ENCODE measurements at regions not wholly inside any gene's neighbourhood (a gene's known extent, or its start where the extent isn't known, plus 50 kb on each side); places are given as distances from the start of the nearest gene placed in this dataset.
A peak's percentile ranks its signal among the peaks of the same experiment; 100 is the strongest.

DNA sequence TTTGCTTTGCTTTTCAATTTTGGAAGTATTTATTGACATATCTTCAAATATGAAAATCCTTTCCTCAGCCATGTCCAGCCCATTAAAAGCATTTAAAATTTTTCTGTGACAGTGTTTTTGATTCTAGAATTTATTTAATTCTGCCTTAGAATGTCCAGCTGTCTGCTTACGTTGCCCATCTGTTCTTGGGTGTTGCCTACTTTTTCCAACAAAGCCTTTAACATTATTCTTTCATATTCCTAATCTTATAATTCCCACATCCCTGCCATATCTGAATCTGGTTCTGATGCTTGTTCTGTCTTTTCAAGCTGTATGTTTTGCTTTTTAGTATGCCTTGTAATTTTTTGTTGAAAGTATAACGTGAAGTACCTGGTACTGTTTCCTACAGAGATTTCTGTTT lies 204.7 kb upstream of the VSTM2A start:
- Mint-ChIP-seq H3K36me3 (ENCODE audit: low read depth) (no peaks in the 10 kb centered on the region), H3K9me3 (no peaks in the 10 kb centered on the region), H3K27ac (no peak overlapping the region), H3K4me3 (no peak overlapping the region), H3K4me1 (peaks cover 10% of the 10 kb centered on the region), H3K27me3 (ENCODE audit: low read depth) (no peaks in the 10 kb centered on the region)
- TF ChIP-seq, protein P1, sequence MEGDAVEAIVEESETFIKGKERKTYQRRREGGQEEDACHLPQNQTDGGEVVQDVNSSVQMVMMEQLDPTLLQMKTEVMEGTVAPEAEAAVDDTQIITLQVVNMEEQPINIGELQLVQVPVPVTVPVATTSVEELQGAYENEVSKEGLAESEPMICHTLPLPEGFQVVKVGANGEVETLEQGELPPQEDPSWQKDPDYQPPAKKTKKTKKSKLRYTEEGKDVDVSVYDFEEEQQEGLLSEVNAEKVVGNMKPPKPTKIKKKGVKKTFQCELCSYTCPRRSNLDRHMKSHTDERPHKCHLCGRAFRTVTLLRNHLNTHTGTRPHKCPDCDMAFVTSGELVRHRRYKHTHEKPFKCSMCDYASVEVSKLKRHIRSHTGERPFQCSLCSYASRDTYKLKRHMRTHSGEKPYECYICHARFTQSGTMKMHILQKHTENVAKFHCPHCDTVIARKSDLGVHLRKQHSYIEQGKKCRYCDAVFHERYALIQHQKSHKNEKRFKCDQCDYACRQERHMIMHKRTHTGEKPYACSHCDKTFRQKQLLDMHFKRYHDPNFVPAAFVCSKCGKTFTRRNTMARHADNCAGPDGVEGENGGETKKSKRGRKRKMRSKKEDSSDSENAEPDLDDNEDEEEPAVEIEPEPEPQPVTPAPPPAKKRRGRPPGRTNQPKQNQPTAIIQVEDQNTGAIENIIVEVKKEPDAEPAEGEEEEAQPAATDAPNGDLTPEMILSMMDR (IDR thresholded peaks at IDR 0.05; ENCODE audit: unreplicated experiment in 3 of 3) = no peak

DNA sequence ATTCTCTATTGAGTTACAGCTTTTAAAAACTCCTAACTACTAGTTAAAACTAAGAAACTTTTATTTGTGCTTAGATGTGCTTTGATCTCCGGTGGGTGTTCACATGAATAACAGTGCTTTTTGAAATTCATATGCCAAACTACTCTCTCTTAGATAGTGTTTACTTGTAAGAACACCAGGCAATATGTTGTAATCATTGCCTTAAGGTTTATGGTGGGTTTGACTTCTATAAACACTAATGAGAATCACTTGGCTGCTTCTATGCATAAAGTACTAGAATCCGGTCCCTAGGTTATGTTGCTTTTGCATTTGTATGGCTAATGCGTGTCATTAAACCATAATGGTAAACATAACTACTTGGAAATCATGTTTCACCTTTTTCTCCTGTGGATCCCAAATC lies 203.9 kb upstream of the VSTM2A start:
- no peaks in the 10 kb centered on the region for H3K9me3 Mint-ChIP-seq
- H3K27ac Mint-ChIP-seq = no peak overlapping the region
- H3K36me3 Mint-ChIP-seq (ENCODE audit: low read depth) = no peaks in the 10 kb centered on the region
- H3K27me3 Mint-ChIP-seq (ENCODE audit: low read depth) = no peaks in the 10 kb centered on the region
- TF ChIP-seq, protein P1 (IDR thresholded peaks at IDR 0.05; ENCODE audit: unreplicated experiment in 3 of 3) = no peak
- peaks cover 10% of the 10 kb centered on the region for H3K4me1 Mint-ChIP-seq
- no peak overlapping the region for H3K4me3 Mint-ChIP-seq

- Mint-ChIP-seq H3K27ac (peak overlapping the region in 2 of 3 experiments; percentile 26), H3K4me1 (peaks cover 10% of the 10 kb centered on the region), H3K27me3 (ENCODE audit: low read depth) (peaks cover 5% of the 10 kb centered on the region), H3K36me3 (ENCODE audit: low read depth) (no peaks in the 10 kb centered on the region), H3K4me3 (no peak overlapping the region), H3K9me3 (no peaks in the 10 kb centered on the region)
- TF ChIP-seq, protein P1 (IDR thresholded peaks at IDR 0.05; ENCODE audit: unreplicated experiment in 3 of 3) = no peak
Measured at GRCh38 chr7:54339073-54339472, 203.1 kb upstream of the VSTM2A start.

- TF ChIP-seq, protein P1 (IDR thresholded peaks at IDR 0.05; ENCODE audit: unreplicated experiment in 3 of 3) = no peak
- H3K9me3 Mint-ChIP-seq = no peaks in the 10 kb centered on the region
- H3K4me1 Mint-ChIP-seq = peaks cover 10% of the 10 kb centered on the region
- H3K4me3 Mint-ChIP-seq = no peak overlapping the region
- peaks cover 5% of the 10 kb centered on the region for H3K27me3 Mint-ChIP-seq (ENCODE audit: low read depth)
- H3K36me3 Mint-ChIP-seq (ENCODE audit: low read depth) = no peaks in the 10 kb centered on the region
- no peak overlapping the region for H3K27ac Mint-ChIP-seq
Measured at GRCh38 chr7:54342458-54342857, 199.7 kb upstream of the VSTM2A start.

- peaks cover 2% of the 10 kb centered on the region for H3K9me3 Mint-ChIP-seq
- TF ChIP-seq, protein P1 (IDR thresholded peaks at IDR 0.05; ENCODE audit: unreplicated experiment in 3 of 3) = no peak
- H3K36me3 Mint-ChIP-seq (ENCODE audit: low read depth) = no peaks in the 10 kb centered on the region
- peaks cover 5% of the 10 kb centered on the region for H3K27me3 Mint-ChIP-seq (ENCODE audit: low read depth)
- H3K27ac Mint-ChIP-seq = no peak overlapping the region
- no peak overlapping the region for H3K4me3 Mint-ChIP-seq
- H3K4me1 Mint-ChIP-seq = peaks cover 5% of the 10 kb centered on the region
Measured at GRCh38 chr7:54343511-54343910, 198.7 kb upstream of the VSTM2A start.

- no peak overlapping the region for H3K27ac Mint-ChIP-seq
- TF ChIP-seq, protein P1 (IDR thresholded peaks at IDR 0.05; ENCODE audit: unreplicated experiment in 3 of 3) = no peak
- peaks cover 2% of the 10 kb centered on the region for H3K9me3 Mint-ChIP-seq
- peaks cover 5% of the 10 kb centered on the region for H3K27me3 Mint-ChIP-seq (ENCODE audit: low read depth)
- no peak overlapping the region for H3K4me3 Mint-ChIP-seq
- no peaks in the 10 kb centered on the region for H3K4me1 Mint-ChIP-seq
- H3K36me3 Mint-ChIP-seq (ENCODE audit: low read depth) = no peaks in the 10 kb centered on the region
Measured at GRCh38 chr7:54345746-54346145, 196.4 kb upstream of the VSTM2A start.
